Right lobe of liver (tissue), 6 donors: ENCODE measurements at regions not wholly inside any gene's neighbourhood (a gene's known extent, or its start where the extent isn't known, plus 50 kb on each side); places are given as distances from the start of the nearest gene placed in this dataset.
"Not testable (repeated sequence)": the region's sequence is repeated elsewhere in the genome, so short reads cannot be mapped to it uniquely, and the experiment has no call there.

Experiments
- ATAC-seq, 4 donors: fragments of 200-7000 bp; cut with Tn5 transposase; one replicate each; pipeline ENCODE4 v1.9.1; 2020; ENCODE audit warnings: mild to moderate bottlenecking in 4 of 4, moderate library complexity in 4 of 4
- DNase-seq, 3 donors: peaks; one replicate each; pipeline ENCODE4 v3.0.0-alpha.2; 2020
- H3K27ac ChIP-seq, 3 donors: fragments of 200-600 bp; one replicate each; pipeline ENCODE4 v1.8.0; 2022
- H3K27me3 ChIP-seq, 2 donors: fragments of 200-600 bp; one replicate each; pipeline ENCODE4 v1.8.0; 2022
- H3K36me3 ChIP-seq, 4 donors: fragments of 200-600 bp; sonication (generic) in 1 of 4; one replicate each; pipeline versions ENCODE4 v1.5.1 to v1.8.0; 2017 to 2022; ENCODE audit warnings: control low read depth in 1 of 4
- H3K4me1 ChIP-seq, 4 donors: fragments of 200-600 bp; sonication (generic) in 1 of 4; one replicate each; pipeline versions ENCODE4 v1.5.1 to v1.8.0; 2017 to 2022; ENCODE audit warnings: control low read depth in 1 of 4
- H3K4me3 ChIP-seq, 3 donors: fragments of 200-600 bp; one replicate each; pipeline ENCODE4 v1.8.0; 2022
- H3K9me3 ChIP-seq, 4 donors: fragments of 200-600 bp; sonication (generic) in 1 of 4; one replicate each; pipeline versions ENCODE4 v1.5.1 to v1.8.0; 2017 to 2022; ENCODE audit warnings: control low read depth in 1 of 4
- POLR2A ChIP-seq: fragments of 450-650 bp; IDR thresholded peaks from one replicate; pipeline ENCODE4 v1.6.1; 2017; ENCODE audit warnings: antibody characterized with exemption, mild to moderate bottlenecking
- WGBS: methylation state at CpG from one replicate; pipeline ENCODE4 v1.1.6; 2018; ENCODE audit warnings: low coverage, low lambda C conversion rate; ENCODE audit not compliant: insufficient coverage; ENCODE audit errors: missing lambda C conversion rate; 5-methylcytosine and 5-hydroxymethylcytosine counted together
- intact Hi-C, 2 donors: fragments of 100-400 bp; cut with DNase I; formaldehyde crosslinking; loops; one replicate each; pipeline versions ENCODE4 v1.11.2 to v1.14.1; 2022
- TF ChIP-seq, protein P1 (sequence below), 4 donors: fragments of 200-600 bp in 3 of 4; fragments of 450-650 bp in 1 of 4; IDR thresholded peaks; one replicate each; pipeline versions ENCODE4 v1.5.1 to v1.8.0; 2016 to 2022; ENCODE audit warnings: antibody characterized with exemption in 4 of 4, mild to moderate bottlenecking in 2 of 4
- donor health status: DM: no; HTN: yes; CAD: no.
- donor health status: DM: no; HTN: no; CAD: no.
- donor health status: DM: no; HTN: no; CAD: no.
- donor health status: DM: no; HTN: yes; CAD: no.
- donor health status: DM: no; HTN: yes; CAD: no.

DNA sequence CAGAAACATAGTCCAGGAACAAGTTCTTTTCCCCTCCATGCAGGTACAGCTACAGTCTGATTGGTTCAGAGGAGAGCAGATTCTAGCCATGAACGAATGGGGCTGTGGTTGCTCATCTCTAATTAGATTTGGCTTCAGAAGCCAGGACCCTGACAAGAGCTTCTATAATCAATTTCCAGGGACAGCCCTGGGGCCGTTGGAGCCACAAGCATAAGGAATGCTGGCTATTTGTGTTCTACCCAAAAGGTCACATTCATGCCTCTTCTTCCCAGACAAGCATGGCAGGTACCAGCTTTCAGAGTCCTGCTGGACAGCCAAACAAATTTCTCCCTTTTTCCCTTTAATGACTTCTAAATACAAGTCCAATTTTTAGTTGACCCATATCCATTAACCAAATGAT is 215.5 kb upstream of the LRTM1 start:
- intact Hi-C loops: no loop called here
- 18% methylated on average over 2 of the region's 2 CpGs for WGBS
- Histone ChIP-seq H3K9me3 (no peaks in the 10 kb centered on the region), H3K27me3 (no peaks in the 10 kb centered on the region), H3K27ac (no peak overlapping the region), H3K4me3 (no peak overlapping the region), H3K36me3 (no peaks in the 10 kb centered on the region), H3K4me1 (no peaks in the 10 kb centered on the region)
- ATAC-seq (no peak), DNase-seq (no peak)
- TF ChIP-seq, protein P1, sequence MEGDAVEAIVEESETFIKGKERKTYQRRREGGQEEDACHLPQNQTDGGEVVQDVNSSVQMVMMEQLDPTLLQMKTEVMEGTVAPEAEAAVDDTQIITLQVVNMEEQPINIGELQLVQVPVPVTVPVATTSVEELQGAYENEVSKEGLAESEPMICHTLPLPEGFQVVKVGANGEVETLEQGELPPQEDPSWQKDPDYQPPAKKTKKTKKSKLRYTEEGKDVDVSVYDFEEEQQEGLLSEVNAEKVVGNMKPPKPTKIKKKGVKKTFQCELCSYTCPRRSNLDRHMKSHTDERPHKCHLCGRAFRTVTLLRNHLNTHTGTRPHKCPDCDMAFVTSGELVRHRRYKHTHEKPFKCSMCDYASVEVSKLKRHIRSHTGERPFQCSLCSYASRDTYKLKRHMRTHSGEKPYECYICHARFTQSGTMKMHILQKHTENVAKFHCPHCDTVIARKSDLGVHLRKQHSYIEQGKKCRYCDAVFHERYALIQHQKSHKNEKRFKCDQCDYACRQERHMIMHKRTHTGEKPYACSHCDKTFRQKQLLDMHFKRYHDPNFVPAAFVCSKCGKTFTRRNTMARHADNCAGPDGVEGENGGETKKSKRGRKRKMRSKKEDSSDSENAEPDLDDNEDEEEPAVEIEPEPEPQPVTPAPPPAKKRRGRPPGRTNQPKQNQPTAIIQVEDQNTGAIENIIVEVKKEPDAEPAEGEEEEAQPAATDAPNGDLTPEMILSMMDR (IDR thresholded peaks at IDR 0.05): no peak
- TF ChIP-seq POLR2A: no peak

DNA sequence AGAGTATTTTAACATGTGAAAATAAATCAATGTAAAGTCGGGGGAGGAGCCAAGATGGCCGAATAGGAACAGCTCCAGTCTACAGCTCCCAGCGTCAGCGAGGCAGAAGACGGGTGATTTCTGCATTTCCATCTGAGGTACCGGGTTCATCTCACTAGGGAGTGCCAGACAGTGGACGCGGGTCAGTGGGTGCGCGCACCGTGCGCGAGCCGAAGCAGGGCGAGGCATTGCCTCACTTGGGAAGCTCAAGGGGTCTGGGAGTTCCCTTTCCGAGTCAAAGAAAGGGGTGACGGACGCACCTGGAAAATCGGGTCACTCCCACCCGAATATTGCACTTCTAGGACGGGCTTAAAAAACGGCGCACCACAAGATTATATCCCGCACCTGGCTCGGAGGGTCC is 208.4 kb upstream of the LRTM1 start:
- intact Hi-C loops, H3K4me3 ChIP-seq, H3K36me3 ChIP-seq, H3K27me3 ChIP-seq, H3K9me3 ChIP-seq, H3K27ac ChIP-seq, DNase-seq, H3K4me1 ChIP-seq, ATAC-seq: not testable (repeated sequence)
- 71% methylated on average over 6 of the region's 25 CpGs for WGBS

DNA sequence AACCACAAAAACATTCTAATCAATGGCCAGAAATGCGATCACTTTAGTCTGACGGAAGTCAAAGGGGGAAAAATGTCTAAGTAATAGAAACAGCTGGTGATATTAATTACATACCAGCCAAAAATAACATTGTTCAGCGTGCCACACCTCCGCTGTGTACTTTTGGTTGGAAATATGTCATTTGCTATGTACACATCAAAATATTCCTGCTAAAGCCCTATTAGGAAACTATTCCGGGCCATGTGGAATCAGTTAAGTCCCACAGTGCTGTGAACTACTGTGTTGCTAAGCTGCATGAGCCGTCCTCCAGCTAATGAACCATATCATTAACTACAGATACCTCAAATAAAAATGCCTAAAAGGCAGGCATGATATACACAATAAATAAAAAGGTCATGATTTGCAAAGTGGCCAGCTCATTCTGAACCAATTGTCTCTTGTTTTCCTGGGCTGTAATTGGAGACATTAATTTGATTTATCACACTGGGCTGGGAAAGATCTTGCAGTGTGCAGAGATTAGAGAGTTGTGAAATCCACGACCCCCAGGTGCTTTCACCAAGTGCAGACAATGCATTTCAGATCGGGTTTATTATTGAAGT is 200.5 kb upstream of the LRTM1 start:
- ATAC-seq: no peak
- TF ChIP-seq, protein P1 (IDR thresholded peaks at IDR 0.05): no peak
- no peak for TF ChIP-seq POLR2A
- DNase-seq: no peak

DNA sequence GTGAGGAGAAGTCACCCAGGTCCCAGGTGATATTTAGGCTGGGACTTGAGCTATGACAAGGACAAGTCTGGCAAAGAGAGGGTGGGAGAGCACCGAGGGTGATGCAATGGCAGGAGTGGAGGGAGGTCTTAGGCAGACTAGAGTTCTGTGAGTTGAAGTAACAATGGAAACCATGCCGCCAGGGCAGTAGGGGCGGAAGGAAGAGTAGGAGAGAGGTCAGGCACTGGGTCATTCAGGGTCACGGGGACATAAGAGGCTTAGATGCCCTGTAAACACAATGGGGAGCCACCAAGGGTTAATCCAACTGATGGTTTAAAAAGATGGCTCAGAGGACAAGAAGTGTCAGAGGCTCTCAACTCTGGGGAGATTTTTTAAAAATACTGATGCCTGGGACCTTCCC is 199.7 kb upstream of the LRTM1 start:
- WGBS: 23% methylated on average over 4 of the region's 4 CpGs
- Histone ChIP-seq H3K4me3 (no peak overlapping the region), H3K9me3 (no peaks in the 10 kb centered on the region), H3K4me1 (no peaks in the 10 kb centered on the region), H3K27ac (no peak overlapping the region), H3K36me3 (no peaks in the 10 kb centered on the region), H3K27me3 (no peaks in the 10 kb centered on the region)
- intact Hi-C loops: no loop called here
- ATAC-seq (no peak), DNase-seq (no peak)
- no peak for TF ChIP-seq POLR2A
- TF ChIP-seq, protein P1 (IDR thresholded peaks at IDR 0.05): no peak

More for the DNA sequence above, 200.5 kb upstream of the LRTM1 start:
- H3K27ac ChIP-seq: no peak overlapping the region
- no peaks in the 10 kb centered on the region for H3K9me3 ChIP-seq
- no peaks in the 10 kb centered on the region for H3K4me1 ChIP-seq
- intact Hi-C loops: no loop called here
- H3K27me3 ChIP-seq: no peaks in the 10 kb centered on the region
- H3K36me3 ChIP-seq: no peaks in the 10 kb centered on the region
- H3K4me3 ChIP-seq: no peak overlapping the region
- WGBS: 26% methylated on average over 7 of the region's 8 CpGs

DNA sequence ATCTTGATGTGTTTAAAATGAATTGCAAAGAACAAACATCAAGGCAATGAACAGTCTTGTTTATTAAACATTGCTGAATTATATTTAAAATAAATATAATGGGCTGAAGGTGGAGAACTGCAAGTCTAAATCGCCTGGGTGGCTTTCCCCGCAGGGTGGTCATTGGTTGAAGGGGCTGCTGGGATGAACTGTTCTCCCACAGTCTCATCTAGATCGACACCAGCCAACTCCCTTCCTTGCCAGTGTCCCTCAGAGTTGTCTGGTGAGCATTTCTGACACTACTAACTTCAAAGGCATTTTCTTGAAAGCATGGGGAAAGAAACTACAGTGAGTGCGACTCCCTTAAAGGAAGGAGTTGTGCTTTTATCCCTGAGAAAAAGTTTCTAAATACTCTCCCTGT is 196.5 kb upstream of the LRTM1 start:
- H3K4me1 ChIP-seq: no peaks in the 10 kb centered on the region
- no peaks in the 10 kb centered on the region for H3K27me3 ChIP-seq
- no peak for DNase-seq
- H3K27ac ChIP-seq: no peak overlapping the region
- no peaks in the 10 kb centered on the region for H3K9me3 ChIP-seq
- TF ChIP-seq POLR2A: no peak
- TF ChIP-seq, protein P1 (IDR thresholded peaks at IDR 0.05): no peak
- 64% methylated on average over 4 of the region's 4 CpGs for WGBS
- no peaks in the 10 kb centered on the region for H3K36me3 ChIP-seq
- intact Hi-C loops: no loop called here
- no peak for ATAC-seq
- no peak overlapping the region for H3K4me3 ChIP-seq
